ENCODE measurements at regions not wholly inside any gene's neighbourhood (a gene's known extent, or its start where the extent isn't known, plus 50 kb on each side); places are given as distances from the start of the nearest gene placed in this dataset.

DNA sequence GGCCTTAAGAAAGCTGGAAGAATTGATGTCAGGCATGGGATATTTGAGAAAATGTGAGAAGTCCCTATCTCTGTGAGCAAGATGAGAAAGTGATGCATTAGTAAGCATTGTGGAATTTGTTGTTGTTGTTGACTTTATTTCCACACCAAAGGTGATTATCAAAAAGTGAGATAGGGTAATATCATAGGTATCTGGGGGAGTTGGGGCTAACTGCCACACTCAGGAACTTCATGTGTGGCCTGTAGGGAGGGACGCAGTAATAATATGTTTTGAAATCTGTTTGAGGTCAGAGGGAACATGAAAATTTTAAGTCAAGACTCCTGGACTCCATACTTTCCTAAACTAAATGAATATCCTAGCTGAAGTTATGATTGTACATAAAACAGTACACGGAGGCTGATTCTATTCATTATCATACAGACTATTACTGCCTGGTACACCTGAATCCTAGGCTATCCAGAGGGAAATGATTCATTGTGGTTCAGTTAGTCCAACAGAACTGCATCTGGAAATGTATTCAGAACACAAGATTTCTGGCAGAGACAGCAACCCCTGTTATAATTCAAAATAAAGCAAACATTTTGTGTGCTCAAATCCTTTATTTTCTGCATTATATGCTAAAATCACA lies 304.8 kb downstream of the CPS1 start:
- no peak for TF ChIP-seq CTCF (conservative IDR thresholded peaks at IDR 0.05; ENCODE audit: low read depth in 2 of 2)
- TF ChIP-seq POLR2AphosphoS5 (IDR thresholded peaks at IDR 0.05; ENCODE audit: low read depth) = no peak
- TF ChIP-seq REST (IDR thresholded peaks at IDR 0.05; ENCODE audit: unreplicated experiment) = no peak
- no peak for TF ChIP-seq EZH2 (IDR thresholded peaks at IDR 0.05; ENCODE audit: low read depth, unreplicated experiment)
- no peak for TF ChIP-seq CREB1 (CRISPR knock-in tag; IDR thresholded peaks at IDR 0.05; ENCODE audit: low read depth)
- TF ChIP-seq ZNF114 (CRISPR knock-in tag; IDR thresholded peaks at IDR 0.05) = no peak
- TF ChIP-seq STAT1 (IDR thresholded peaks at IDR 0.05; ENCODE audit: unreplicated experiment) = no peak
- no peak for TF ChIP-seq EZH2phosphoT487 (IDR thresholded peaks at IDR 0.05; ENCODE audit: unreplicated experiment)
- TF ChIP-seq JUNB (IDR thresholded peaks at IDR 0.05; ENCODE audit: unreplicated experiment) = no peak
- TF ChIP-seq, protein P1, sequence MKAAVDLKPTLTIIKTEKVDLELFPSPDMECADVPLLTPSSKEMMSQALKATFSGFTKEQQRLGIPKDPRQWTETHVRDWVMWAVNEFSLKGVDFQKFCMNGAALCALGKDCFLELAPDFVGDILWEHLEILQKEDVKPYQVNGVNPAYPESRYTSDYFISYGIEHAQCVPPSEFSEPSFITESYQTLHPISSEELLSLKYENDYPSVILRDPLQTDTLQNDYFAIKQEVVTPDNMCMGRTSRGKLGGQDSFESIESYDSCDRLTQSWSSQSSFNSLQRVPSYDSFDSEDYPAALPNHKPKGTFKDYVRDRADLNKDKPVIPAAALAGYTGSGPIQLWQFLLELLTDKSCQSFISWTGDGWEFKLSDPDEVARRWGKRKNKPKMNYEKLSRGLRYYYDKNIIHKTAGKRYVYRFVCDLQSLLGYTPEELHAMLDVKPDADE (IDR thresholded peaks at IDR 0.05) = no peak
- no peak for TF ChIP-seq ZNF331 (CRISPR knock-in tag; IDR thresholded peaks at IDR 0.05; ENCODE audit: low read depth)

Data from GM23338 (cell line).